SK-N-SH (cell line): ENCODE measurements at regions not wholly inside any gene's neighbourhood (a gene's known extent, or its start where the extent isn't known, plus 50 kb on each side); places are given as distances from the start of the nearest gene placed in this dataset.

ENCODE experiments used
- CTCF ChIP-seq: fragments of 200-600 bp; sonication (generic); IDR thresholded peaks from 2 replicates; pipeline ENCODE4 v1.6.1; 2017; ENCODE audit warnings: antibody characterized with exemption, mild to moderate bottlenecking, moderate library complexity
- POLR2AphosphoS5 ChIP-seq: IDR thresholded peaks from 2 replicates; pipeline ENCODE4 v1.6.1; 2012; ENCODE audit warnings: low read depth, low read length
- YY1 ChIP-seq: IDR thresholded peaks from 2 replicates; pipeline ENCODE4 v1.4.0; 2012; ENCODE audit warnings: low read depth, mild to moderate bottlenecking

GRCh38 chr19:29001597-29002245 is 211.2 kb downstream of the UQCRFS1 start:
- TF ChIP-seq POLR2AphosphoS5 (no peak), YY1 (no peak), CTCF (no peak)
